HL-60/S4 treated with phorbol 12-myristate 13-acetate at 8.2 ng/mL for 4 days and 3 days (cell line): ENCODE measurements at regions not wholly inside any gene's neighbourhood (a gene's known extent, or its start where the extent isn't known, plus 50 kb on each side); places are given as distances from the start of the nearest gene placed in this dataset.

Experiments
- in situ Hi-C: fragments of 300-500 bp; cut with MboI; formaldehyde crosslinking; loops from 2 replicates; pipeline ENCODE4 v1.15.0; 2022; ENCODE audit warnings: low sequenced_read_pairs

DNA sequence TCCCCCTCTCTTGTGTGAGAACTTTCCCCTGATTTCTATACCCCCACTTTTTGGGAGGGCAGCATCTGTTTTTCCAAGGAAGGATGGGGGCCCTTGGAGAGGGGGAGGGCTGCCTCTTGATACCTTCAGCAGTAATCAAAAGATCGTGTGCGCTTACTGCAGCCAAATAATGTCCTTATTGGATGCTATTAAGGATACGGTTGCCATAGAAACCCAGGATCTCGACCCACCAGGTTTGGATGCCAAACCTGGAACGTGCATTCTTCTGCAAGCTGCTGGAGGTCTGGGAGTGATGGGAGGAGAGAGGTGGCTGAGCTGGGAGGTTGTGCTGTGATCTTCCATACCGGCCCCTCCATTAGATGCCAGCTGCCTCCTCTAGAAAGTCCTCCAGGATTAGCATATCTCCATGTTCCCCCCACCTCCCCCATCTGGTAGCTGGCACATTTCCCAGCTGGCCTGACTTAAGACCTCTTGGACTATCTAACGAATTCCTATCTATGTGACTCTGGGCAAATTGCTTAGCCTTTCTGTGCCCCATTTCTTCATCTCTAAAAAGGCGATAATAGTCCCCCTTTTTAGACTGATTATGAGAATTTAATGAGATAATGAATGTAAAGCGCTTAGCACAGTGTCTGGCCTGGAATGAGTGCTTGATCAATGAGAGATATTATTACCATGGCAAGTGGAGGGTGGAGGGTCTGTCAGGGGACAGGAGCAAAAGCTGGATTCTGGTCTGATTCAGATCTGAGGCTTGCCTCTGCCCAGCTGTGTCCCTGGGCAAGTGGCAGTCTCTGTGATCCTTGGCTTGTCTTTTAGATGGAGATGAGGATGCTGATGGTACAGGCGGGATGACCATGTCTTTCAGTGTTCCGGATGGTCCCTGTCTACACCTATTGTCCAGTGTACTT lies 78.5 kb upstream of the PCBD1 start:
- in situ Hi-C loops = no loop called here

GRCh38 chr10:70967591-70968587 lies 79.5 kb upstream of the PCBD1 start:
- in situ Hi-C loops = no loop called here

DNA sequence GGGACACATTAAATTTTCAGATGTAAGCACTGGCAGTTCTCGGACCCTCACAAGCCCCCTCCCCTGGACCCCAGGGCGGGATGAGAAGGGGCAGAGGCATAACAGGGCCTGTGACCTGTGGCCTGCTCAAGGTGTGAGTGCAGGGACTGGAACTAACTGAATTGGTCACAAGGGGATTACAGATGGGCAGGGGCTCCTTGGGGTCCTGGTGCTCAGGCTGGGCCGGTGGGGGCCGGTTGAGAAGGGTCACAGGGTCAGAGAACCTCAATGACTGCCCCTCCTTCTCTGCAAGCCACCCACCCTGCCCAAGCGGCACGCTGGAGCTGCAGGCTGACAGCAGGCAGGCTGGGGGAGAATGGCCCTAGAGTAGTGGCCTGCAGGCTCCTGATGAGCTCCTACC lies 80.8 kb upstream of the PCBD1 start:
- in situ Hi-C loops = no loop called here

DNA sequence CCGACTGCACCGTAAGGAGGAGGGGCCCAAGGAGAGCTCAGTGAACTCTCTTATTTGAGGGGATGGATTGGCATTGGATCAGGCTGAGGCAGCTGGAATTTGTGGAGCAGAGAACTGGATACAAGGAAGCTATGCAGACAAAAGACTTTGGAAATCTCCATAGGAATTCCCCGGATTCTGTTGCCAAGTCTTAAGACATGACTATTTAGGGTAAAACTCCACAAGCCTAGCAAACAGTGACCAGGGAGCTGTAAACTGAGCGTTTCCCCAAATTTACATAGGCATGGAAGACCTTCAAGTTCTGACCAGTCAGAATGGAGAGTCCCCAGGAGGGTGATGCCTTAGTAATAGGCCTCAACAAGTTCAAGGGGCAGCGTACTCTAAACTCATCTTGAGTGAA lies 82.5 kb upstream of the PCBD1 start:
- in situ Hi-C loops = no loop called here

DNA sequence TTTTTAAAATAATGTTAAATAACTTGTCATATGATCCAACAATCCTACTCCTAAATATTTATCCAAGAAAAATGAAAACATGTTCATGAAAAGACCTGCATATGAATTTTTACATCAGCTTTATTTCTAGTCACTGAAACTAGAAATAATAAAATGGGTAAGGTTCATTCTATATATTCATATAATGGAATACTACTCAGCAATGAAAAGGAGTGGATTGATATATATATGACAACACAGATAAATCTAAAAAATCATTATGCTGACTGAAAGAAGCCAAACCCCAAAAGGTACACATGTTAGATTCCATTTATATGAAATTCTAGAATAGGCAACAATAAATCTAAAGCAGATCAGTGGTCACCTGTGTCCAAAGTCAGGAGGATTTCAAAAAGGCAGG lies 84.9 kb upstream of the PCBD1 start:
- in situ Hi-C loops = no loop called here

GRCh38 chr10:70974351-70974901 lies 86.1 kb upstream of the PCBD1 start:
- in situ Hi-C loops = no loop called here

DNA sequence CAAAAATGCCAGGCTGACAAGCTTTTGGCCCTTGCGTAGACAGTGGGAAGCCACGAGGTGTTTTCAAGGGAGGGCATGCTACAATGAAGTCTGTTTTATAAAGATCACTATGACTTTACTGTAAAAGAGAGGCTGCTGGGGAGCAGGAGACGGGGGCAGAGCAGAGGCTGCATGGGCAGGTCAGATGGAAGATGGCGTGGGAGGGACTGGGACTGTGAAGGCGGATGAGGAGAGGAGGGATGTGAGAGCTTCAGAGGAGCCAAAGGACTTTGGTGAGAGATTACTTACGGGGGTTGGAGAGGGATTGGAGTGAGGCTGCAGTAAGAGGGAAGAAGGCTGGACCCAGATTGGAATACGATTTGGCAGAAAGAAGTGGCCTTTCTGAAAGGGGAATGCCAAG lies 86.6 kb upstream of the PCBD1 start:
- in situ Hi-C loops = no loop called here

DNA sequence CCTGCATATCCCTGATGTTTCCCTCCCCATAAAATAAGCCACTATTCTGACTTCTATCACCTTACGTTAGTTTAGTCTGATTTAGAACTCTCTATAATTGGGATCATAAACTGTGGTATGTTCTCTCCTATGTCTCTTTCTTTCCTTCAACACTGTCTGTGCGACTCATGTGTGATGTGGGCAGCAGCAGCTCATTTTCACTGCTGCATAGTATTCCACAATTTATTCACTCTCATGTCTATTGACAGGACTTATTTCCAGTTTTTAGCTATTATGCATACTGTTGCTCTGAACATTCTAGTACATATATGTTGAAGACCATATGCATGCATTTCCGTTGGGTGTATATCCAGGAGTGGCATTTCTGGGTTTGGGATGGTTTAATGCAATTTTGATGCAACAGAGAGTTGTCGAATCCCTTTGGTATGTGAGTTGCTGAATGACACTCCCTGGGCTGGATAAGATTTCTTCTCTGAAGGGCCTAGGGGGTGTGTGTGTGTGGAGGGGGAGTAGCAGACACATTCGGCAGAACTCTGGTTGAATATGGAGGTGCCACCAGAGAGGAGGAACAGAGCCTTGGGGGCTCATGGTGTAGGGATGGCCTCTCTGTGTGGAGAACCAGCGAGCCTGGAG lies 87.8 kb upstream of the PCBD1 start:
- in situ Hi-C loops = no loop called here

- in situ Hi-C loops = no loop called here
Measured at GRCh38 chr10:70977625-70978024, 89.3 kb upstream of the PCBD1 start.

GRCh38 chr10:70978181-70978580 lies 89.8 kb upstream of the PCBD1 start:
- in situ Hi-C loops = no loop called here

GRCh38 chr10:70978816-70979480 lies 90.6 kb upstream of the PCBD1 start:
- in situ Hi-C loops = no loop called here

DNA sequence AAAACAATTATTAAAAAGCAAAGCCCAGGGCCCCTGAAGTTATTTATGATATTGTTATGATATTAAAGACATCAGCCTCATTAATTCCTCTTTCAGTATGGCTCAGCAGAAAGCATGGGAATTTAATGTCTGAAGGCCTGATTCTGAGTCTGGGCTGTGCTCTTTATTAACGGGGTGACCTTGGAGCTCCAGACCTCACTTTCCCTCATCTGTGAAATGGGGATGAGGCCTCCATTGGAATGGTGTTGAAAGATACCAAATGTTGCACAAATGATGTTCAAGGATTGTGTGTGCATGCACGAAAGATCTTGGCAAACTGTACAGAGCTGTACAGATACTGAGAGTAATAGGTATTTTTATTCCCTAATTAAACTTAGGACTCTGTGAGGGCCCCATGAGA lies 92.3 kb upstream of the PCBD1 start:
- in situ Hi-C loops = no loop called here

DNA sequence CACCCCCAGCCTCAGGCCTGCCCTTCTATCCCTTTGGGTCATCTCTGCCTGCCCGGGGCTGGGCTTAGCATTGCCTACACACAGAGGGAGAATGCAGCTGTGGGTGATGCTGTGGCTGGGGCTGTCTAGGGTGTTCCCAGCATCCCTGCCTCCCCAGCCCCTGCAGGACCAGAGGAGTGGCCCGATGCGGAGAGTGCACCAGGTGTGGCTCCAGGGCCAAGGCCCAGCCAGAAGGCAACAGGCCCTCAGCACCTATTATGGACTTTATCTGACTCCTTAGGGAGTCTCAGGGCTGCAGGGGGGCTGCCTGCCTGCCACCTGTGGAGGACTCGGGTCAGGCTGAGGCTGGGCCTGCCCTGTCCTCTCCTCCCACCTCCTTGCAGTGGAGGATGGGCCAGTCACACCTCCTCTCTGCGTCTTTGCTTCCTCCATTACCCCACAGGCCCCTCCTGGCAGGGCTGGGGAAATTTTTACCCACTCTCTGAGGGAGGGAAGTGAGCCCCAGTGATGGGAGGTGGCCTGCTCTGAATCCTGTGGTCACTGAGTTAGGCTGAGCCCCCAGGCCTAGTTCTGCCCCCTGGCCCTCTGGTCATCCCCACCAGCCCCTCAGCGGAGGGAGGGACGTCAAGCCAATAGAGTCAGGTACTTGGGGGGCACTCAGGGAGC lies 92.9 kb upstream of the PCBD1 start:
- in situ Hi-C loops = no loop called here

GRCh38 chr10:70981936-70982335 lies 93.6 kb upstream of the PCBD1 start:
- in situ Hi-C loops = no loop called here

DNA sequence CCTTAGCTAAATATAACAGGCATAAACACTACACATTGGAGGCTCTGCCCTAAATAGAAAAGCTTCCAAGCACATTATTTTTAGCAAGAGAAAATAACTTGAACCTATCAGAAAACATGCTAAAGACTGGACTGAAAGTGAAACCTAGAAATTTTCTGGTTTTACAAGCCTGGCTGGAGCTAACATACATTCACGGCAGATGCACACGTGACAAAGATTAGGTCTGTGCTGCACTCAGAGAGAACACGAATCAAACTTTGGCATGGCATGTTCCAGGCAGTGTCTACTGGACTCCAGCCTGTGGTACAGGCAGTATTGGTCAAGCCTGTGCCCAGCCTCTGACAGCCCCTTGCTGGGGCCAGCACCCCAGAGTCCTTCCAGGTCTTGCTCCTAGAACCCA lies 94.1 kb upstream of the PCBD1 start:
- in situ Hi-C loops = no loop called here

DNA sequence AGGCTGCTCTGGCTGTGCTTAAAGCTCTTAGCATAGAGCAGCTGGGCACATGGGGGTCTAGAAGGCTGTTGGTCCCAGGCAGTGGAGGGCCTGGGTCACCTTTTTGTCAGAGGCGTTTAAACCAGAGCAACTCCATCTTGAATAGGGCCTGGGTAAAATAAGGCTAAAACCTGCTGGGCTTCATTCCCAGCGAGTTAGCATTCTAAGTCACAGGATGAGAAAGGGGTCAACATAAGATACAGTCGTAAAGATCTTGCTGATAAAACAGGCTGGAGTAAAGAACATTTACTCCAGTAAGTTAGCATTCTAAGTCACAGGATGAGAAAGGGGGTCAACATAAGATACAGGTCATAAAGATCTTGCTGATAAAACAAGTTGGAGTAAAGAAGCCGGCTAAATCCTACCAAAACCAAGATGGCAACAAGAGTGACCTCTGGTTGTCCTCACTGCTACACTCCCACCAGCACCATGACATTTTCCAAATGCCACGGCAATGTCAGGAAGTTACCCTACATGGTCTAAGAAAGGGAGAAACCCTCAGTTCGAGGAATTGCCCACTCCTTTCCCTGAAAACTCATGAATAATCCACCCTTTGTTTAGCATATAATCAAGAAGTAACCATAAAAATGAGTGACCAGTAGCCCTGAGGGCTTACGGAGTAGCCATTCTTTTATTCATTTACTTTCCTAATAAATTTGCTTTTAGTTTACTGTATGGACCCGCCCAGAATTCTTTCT lies 96.8 kb upstream of the PCBD1 start:
- in situ Hi-C loops = no loop called here

DNA sequence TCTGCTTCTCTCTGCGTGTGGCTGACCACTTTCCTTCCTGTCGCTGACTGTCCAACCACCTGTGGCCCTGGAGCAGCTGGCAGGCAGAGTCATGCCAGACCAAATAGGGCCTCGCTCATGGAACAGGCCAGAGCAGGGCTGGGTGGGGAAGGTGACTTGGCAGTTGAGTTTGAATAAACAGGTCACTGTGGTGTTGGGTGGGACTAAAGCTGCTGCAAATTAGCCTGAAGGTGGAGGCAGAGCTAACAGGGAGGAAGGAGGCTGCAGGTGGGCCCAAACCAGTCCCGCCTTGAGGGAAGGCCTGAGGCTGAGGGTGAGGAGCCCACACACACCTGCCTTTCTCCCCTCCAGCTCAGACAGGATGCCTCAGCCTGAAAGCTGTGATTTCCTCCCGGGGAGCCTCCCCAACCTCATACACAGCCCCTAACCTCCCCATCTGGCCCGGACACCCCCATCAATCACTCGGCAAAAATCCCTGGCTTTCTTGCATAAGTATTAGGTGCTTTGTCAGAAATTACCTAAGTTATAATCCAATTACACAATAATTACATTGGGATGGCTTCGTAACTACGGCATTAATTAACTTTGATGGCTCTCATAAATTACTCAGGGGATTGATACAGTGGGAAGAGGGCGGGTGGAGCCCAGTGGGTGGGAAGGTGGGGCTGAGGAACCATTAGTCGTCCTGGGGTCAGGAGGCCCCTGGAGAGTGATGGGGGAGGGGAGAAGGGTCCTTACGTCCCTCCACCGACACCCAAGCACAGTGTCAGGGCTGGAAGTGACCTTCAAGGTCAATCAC lies 97.7 kb upstream of the PCBD1 start:
- in situ Hi-C loops = no loop called here

- in situ Hi-C loops = no loop called here
Measured at GRCh38 chr10:70986623-70986950, 98.2 kb upstream of the PCBD1 start.
